PC-9 (cell line): ENCODE measurements at regions not wholly inside any gene's neighbourhood (a gene's known extent, or its start where the extent isn't known, plus 50 kb on each side); places are given as distances from the start of the nearest gene placed in this dataset.

ENCODE experiments used
- CTCF ChIP-seq: fragments of 200-600 bp; sonication (generic); conservative IDR thresholded peaks from 2 replicates; pipeline ENCODE4 v1.6.1; 2017; ENCODE audit warnings: mixed run types, antibody characterized with exemption, mild to moderate bottlenecking, moderate library complexity
- EZH2 ChIP-seq: fragments of 200-600 bp; sonication (generic); IDR thresholded peaks from 2 replicates; pipeline ENCODE4 v1.8.0; 2017; ENCODE audit warnings: antibody characterized with exemption, low read depth

- TF ChIP-seq CTCF (no peak), EZH2 (no peak)
Measured at GRCh38 chr14:45716572-45716971, 463.6 kb upstream of the MIS18BP1 start.
